ENCODE measurements at regions not wholly inside any gene's neighbourhood (a gene's known extent, or its start where the extent isn't known, plus 50 kb on each side); places are given as distances from the start of the nearest gene placed in this dataset.

- no peak overlapping the region for H3K4me3 Mint-ChIP-seq
- DNase-seq (ENCODE audit: low read depth, low spot score): no peak
- TF ChIP-seq CTCF (conservative IDR thresholded peaks at IDR 0.05): no peak
- H3K4me1 Mint-ChIP-seq: peaks cover 19% of the 10 kb centered on the region
- no peaks in the 10 kb centered on the region for H3K9me3 Mint-ChIP-seq
- no peaks in the 10 kb centered on the region for H3K36me3 Mint-ChIP-seq (ENCODE audit: low read depth)
- H3K27me3 Mint-ChIP-seq (ENCODE audit: low read depth): peaks cover 8% of the 10 kb centered on the region
- H3K27ac Mint-ChIP-seq (ENCODE audit: unreplicated experiment): no peak overlapping the region
Measured at GRCh38 chr22:27159716-27160295, 502.4 kb downstream of the MIAT start.

GRCh38 chr22:27163162-27164137 is 506.1 kb downstream of the MIAT start:
- Mint-ChIP-seq H3K27me3 (ENCODE audit: low read depth) (peaks cover 8% of the 10 kb centered on the region), H3K36me3 (ENCODE audit: low read depth) (no peaks in the 10 kb centered on the region), H3K27ac (ENCODE audit: unreplicated experiment) (no peak overlapping the region), H3K4me1 (peaks cover 5% of the 10 kb centered on the region), H3K4me3 (no peak overlapping the region), H3K9me3 (no peaks in the 10 kb centered on the region)
- TF ChIP-seq CTCF (conservative IDR thresholded peaks at IDR 0.05): no peak
- no peak for DNase-seq (ENCODE audit: low read depth, low spot score)

GRCh38 chr22:27164781-27165503 is 507.6 kb downstream of the MIAT start:
- H3K4me1 Mint-ChIP-seq: peaks cover 4% of the 10 kb centered on the region
- H3K36me3 Mint-ChIP-seq (ENCODE audit: low read depth): no peaks in the 10 kb centered on the region
- no peak overlapping the region for H3K27ac Mint-ChIP-seq (ENCODE audit: unreplicated experiment)
- H3K4me3 Mint-ChIP-seq: no peak overlapping the region
- TF ChIP-seq CTCF (conservative IDR thresholded peaks at IDR 0.05): no peak
- DNase-seq (ENCODE audit: low read depth, low spot score): no peak
- H3K9me3 Mint-ChIP-seq: no peaks in the 10 kb centered on the region
- H3K27me3 Mint-ChIP-seq (ENCODE audit: low read depth): peaks cover 8% of the 10 kb centered on the region

GRCh38 chr22:27168681-27169080 is 511.3 kb downstream of the MIAT start:
- Mint-ChIP-seq H3K27ac (ENCODE audit: unreplicated experiment) (no peak overlapping the region), H3K27me3 (ENCODE audit: low read depth) (no peaks in the 10 kb centered on the region), H3K9me3 (no peaks in the 10 kb centered on the region), H3K4me1 (no peaks in the 10 kb centered on the region), H3K4me3 (no peak overlapping the region), H3K36me3 (ENCODE audit: low read depth) (no peaks in the 10 kb centered on the region)
- DNase-seq (ENCODE audit: low read depth, low spot score): no peak
- no peak for TF ChIP-seq CTCF (conservative IDR thresholded peaks at IDR 0.05)

GRCh38 chr22:27170491-27170890 is 513.1 kb downstream of the MIAT start:
- no peak for DNase-seq (ENCODE audit: low read depth, low spot score)
- no peak for TF ChIP-seq CTCF (conservative IDR thresholded peaks at IDR 0.05)
- no peaks in the 10 kb centered on the region for H3K36me3 Mint-ChIP-seq (ENCODE audit: low read depth)
- H3K27ac Mint-ChIP-seq (ENCODE audit: unreplicated experiment): no peak overlapping the region
- no peak overlapping the region for H3K4me3 Mint-ChIP-seq
- H3K27me3 Mint-ChIP-seq (ENCODE audit: low read depth): peaks cover 10% of the 10 kb centered on the region
- peaks cover 14% of the 10 kb centered on the region for H3K4me1 Mint-ChIP-seq
- no peaks in the 10 kb centered on the region for H3K9me3 Mint-ChIP-seq
